ENCODE measurements at regions not wholly inside any gene's neighbourhood (a gene's known extent, or its start where the extent isn't known, plus 50 kb on each side); places are given as distances from the start of the nearest gene placed in this dataset.

GRCh38 chr20:43364001-43364400 is 93.7 kb upstream of the SRSF6 start:
- TF ChIP-seq CTCF (IDR thresholded peaks at IDR 0.05): no peak
- no peak for TF ChIP-seq POLR2A (IDR thresholded peaks at IDR 0.05)
- TF ChIP-seq EP300 (IDR thresholded peaks at IDR 0.05): no peak
- TF ChIP-seq POLR2AphosphoS5 (IDR thresholded peaks at IDR 0.05): no peak

Measured in gastroesophageal sphincter (tissue), 3 donors.